Neural cell (in vitro differentiated cells): ENCODE measurements at regions not wholly inside any gene's neighbourhood (a gene's known extent, or its start where the extent isn't known, plus 50 kb on each side); places are given as distances from the start of the nearest gene placed in this dataset.

ENCODE experiments used
- CTCF ChIP-seq: fragments of 450-650 bp; IDR thresholded peaks from 2 replicates; pipeline ENCODE4 v1.5.1; 2014; ENCODE audit warnings: antibody characterized with exemption, mild to moderate bottlenecking, moderate library complexity; ENCODE audit not compliant: poor library complexity, severe bottlenecking
- POLR2AphosphoS5 ChIP-seq: IDR thresholded peaks from 2 replicates; pipeline ENCODE4 v1.6.1; 2012
- REST ChIP-seq: IDR thresholded peaks from 2 replicates; pipeline ENCODE4 v1.6.1; 2012; ENCODE audit warnings: borderline replicate concordance

DNA sequence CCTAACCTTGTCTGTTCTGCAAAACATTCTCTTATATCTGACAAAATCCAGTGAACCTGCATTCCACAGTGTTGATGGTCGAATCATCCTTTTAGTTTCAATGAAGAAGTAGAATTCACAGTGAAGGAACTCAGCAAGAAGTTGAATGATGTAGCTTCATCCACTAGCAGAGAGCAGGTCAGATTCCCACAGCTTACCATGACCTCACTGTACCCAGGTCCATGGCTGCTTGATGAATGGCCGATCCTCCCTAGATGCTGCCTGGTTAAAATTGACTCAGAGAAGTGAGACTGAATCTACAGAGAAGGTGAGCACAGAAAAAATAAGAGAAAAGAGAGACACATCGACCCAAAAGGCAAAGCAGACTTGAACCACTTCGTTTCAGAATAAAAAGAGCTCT lies 906.0 kb upstream of the CHAC2 start:
- no peak for TF ChIP-seq CTCF
- TF ChIP-seq REST, result no peak
- no peak for TF ChIP-seq POLR2AphosphoS5
